DND-41 (cell line): ENCODE measurements at regions not wholly inside any gene's neighbourhood (a gene's known extent, or its start where the extent isn't known, plus 50 kb on each side); places are given as distances from the start of the nearest gene placed in this dataset.

Experiments
- ATAC-seq: fragments of 200-7000 bp; cut with Tn5 transposase; 3 replicates; pipeline ENCODE4 v1.9.1; 2021; ENCODE audit warnings: low read depth; ENCODE audit not compliant: insufficient read depth
- DNase-seq: peaks from one replicate; pipeline ENCODE4 v3.0.0-alpha.2; 2020
- H2AFZ ChIP-seq: 2 replicates; pipeline ENCODE4 v1.6.0; 2012; ENCODE audit warnings: low read depth, low read length
- H3K27ac ChIP-seq: 2 replicates; pipeline ENCODE4 v1.5.1; 2012; ENCODE audit warnings: low read length, inconsistent platforms
- H3K27me3 ChIP-seq: fragments of 200-600 bp; sonication (generic); 2 replicates; pipeline ENCODE4 v1.6.0; 2012; ENCODE audit warnings: low read length, mild to moderate bottlenecking, inconsistent platforms; ENCODE audit not compliant: insufficient read depth, poor library complexity
- H3K36me3 ChIP-seq: 2 replicates; pipeline ENCODE4 v1.5.1; 2012; ENCODE audit warnings: low read length, inconsistent platforms; ENCODE audit not compliant: insufficient read depth
- H3K4me1 ChIP-seq: 2 replicates; pipeline ENCODE4 v1.5.1; 2012; ENCODE audit warnings: mild to moderate bottlenecking, low read length; ENCODE audit not compliant: insufficient read depth
- H3K4me2 ChIP-seq: 2 replicates; pipeline ENCODE4 v1.6.0; 2012; ENCODE audit warnings: mild to moderate bottlenecking, moderate library complexity, low read length, inconsistent platforms; ENCODE audit not compliant: insufficient read depth
- H3K4me3 ChIP-seq, 2 experiments: fragments of 200-600 bp in 1 of 2; shearing (Covaris generic) in 1 of 2; 2 replicates each; pipeline ENCODE4 v1.5.1; 2012 to 2016; ENCODE audit warnings: inconsistent platforms in 2 of 2, low read length in 2 of 2, mild to moderate bottlenecking in 2 of 2, low read depth in 1 of 2, moderate library complexity in 1 of 2
- H3K79me2 ChIP-seq: 2 replicates; pipeline ENCODE4 v1.6.0; 2012; ENCODE audit warnings: low read length, inconsistent platforms; ENCODE audit not compliant: insufficient read depth
- H3K9ac ChIP-seq: 2 replicates; pipeline ENCODE4 v1.6.0; 2012; ENCODE audit warnings: low read depth, mild to moderate bottlenecking, inconsistent platforms, low read length, moderate library complexity
- H3K9me3 ChIP-seq: 2 replicates; pipeline ENCODE4 v1.5.1; 2012; ENCODE audit warnings: low read length, moderate library complexity, mild to moderate bottlenecking, inconsistent platforms; ENCODE audit not compliant: insufficient read depth, severe bottlenecking
- H4K20me1 ChIP-seq: 2 replicates; pipeline ENCODE4 v1.6.0; 2012; ENCODE audit warnings: low read length; ENCODE audit not compliant: insufficient read depth
- CTCF ChIP-seq: IDR thresholded peaks from 2 replicates; pipeline ENCODE4 v1.5.1; 2012; ENCODE audit warnings: borderline replicate concordance, low read length, moderate library complexity, mild to moderate bottlenecking; ENCODE audit not compliant: poor library complexity, severe bottlenecking; ENCODE audit errors: extremely low read depth
- EZH2 ChIP-seq: IDR thresholded peaks from 3 replicates; pipeline ENCODE4 v1.6.1; 2012; ENCODE audit warnings: borderline replicate concordance, low read depth, mild to moderate bottlenecking, moderate library complexity, low read length, inconsistent platforms; ENCODE audit not compliant: severe bottlenecking

DNA sequence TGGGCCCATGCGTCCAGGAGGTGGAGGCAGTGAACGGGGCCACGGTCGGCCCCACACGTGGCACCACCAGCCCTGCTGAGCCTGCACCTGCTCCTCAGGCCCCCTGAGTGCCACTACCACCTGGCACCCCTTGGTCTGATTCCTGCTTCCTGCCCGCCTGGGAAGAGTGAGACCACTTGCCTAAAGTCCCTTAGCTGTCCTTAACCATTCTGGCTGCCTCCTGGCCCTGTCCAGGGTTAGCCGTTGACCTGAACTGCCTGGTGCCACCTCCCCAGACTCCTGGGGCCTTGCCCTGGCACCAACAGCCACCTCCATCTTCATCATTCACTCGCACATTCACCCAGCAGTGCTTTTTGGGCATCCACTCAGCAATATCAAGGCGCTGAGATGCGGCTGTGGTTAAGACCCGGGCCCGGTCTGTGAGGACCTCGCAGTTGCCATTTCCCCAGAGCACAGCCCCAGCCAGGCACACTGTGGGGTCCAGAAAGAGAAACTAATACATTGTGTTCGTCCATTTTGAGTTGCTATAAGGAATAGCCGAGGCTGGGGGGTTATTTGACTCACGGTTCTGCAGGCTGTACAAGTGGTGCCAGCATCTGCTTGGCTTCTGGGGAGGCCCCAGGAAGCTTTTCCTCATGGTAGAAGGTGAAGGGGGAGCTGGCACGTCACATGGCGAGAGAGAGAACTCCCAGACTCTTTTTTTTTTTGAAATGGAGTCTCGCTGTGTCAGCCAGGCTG, 318.4 kb downstream of the SEC14L1 start:
- H3K4me1 ChIP-seq = peaks cover 99% of the 10 kb centered on the region
- no peaks in the 10 kb centered on the region for H3K9me3 ChIP-seq
- H3K27me3 ChIP-seq = no peaks in the 10 kb centered on the region
- peak overlapping the region in 1 of 2 experiments; percentile 35; a peak in 1 of 4 replicates for H3K4me3 ChIP-seq
- H3K79me2 ChIP-seq = peaks cover 100% of the 10 kb centered on the region
- peak overlapping the region; percentile 66 for H3K4me2 ChIP-seq
- peak overlapping the region; percentile 97 for H3K9ac ChIP-seq
- H4K20me1 ChIP-seq = peaks cover 89% of the 10 kb centered on the region
- H3K36me3 ChIP-seq = peaks cover 86% of the 10 kb centered on the region
- no peak overlapping the region for H2AFZ ChIP-seq
- H3K27ac ChIP-seq = peak overlapping the region; percentile 85
- TF ChIP-seq CTCF = no peak
- no peak for TF ChIP-seq EZH2
- peak; percentile 6; the same call in 1 of the 3 replicates for ATAC-seq
- peak; percentile 47 for DNase-seq

DNA sequence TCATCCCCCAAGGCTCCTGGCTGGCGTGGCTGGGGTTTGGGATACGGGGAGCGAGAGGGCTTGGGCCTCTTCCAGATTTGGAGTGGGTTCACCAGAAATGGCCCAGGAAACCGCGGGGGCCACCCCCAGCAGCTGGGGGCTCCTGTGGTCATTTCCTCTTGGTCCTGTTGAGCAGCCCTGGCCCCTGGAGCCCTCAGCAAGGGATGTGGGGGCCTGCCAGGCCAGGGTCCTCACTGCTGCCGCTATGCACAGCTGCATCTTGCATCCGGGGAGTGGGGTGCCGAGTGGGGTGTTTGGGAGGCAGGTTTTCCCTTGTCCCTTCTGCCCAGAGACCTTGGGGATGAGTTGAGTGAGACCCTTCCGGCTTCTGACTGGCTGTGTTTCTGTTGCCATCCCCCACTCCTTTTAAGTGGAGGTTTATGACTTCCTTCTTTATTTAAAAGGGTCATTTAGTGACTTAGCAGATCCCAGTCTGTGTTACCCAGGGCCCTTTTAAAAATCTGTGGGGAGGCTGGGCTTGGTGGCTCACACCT, 319.8 kb downstream of the SEC14L1 start:
- Histone ChIP-seq H3K4me2 (peak overlapping the region; percentile 66), H3K9me3 (no peaks in the 10 kb centered on the region), H3K4me3 (no peak overlapping the region), H3K27me3 (no peaks in the 10 kb centered on the region), H3K79me2 (peaks cover 98% of the 10 kb centered on the region), H3K36me3 (peaks cover 72% of the 10 kb centered on the region), H2AFZ (no peak overlapping the region), H3K27ac (peak overlapping the region; percentile 69), H4K20me1 (peaks cover 84% of the 10 kb centered on the region), H3K9ac (peak overlapping the region; percentile 36), H3K4me1 (peaks cover 99% of the 10 kb centered on the region)
- no peak for TF ChIP-seq EZH2
- no peak for TF ChIP-seq CTCF
- DNase-seq (peak; percentile 37), ATAC-seq (no peak)

DNA sequence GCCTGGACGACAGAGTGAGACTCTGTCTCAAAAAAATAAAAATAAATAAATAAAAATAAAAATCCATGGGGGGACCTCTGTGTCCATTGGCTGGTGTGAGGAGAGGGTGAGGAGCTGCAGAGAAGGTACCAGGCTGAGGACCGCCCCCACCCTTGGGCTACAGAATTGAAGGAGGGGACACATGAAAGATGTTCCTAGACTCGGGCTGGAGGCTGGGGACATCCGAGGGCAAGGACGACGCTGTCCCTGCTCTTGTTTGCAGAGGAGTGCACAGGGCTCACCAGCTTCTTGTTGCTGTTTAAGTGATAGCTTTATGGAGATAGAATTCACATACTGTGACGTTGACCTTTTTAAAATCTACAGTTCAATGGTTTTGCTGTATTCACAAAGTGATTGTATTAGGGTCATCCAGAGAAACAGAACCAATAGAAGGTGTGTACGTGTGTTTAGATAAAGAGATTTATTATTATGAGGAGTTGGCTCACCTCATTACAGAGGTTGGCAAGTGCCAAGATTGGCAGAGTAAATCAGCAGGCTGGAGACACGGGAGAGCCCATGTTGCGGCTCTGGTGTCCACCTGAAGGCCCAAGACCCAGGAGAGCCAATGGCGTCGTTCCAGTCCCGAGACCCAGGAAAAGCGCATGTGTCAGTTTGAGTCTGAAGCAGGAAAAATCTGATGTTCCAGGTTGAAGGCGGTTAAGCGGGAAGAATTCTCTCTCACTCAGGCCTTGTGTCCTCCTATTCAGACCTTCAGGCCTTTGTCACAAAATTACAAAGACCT, 320.7 kb downstream of the SEC14L1 start:
- Histone ChIP-seq H3K9ac (peak overlapping the region; percentile 12; the same call in 1 of the 2 replicates), H3K79me2 (peaks cover 98% of the 10 kb centered on the region), H3K36me3 (peaks cover 71% of the 10 kb centered on the region), H3K9me3 (no peaks in the 10 kb centered on the region), H3K27ac (peak overlapping the region; percentile 63), H3K4me3 (no peak overlapping the region; a peak in 1 of 4 replicates), H3K4me2 (peak overlapping the region; percentile 5), H3K27me3 (no peaks in the 10 kb centered on the region), H3K4me1 (peaks cover 99% of the 10 kb centered on the region), H4K20me1 (peaks cover 84% of the 10 kb centered on the region), H2AFZ (no peak overlapping the region)
- TF ChIP-seq CTCF = no peak
- no peak for TF ChIP-seq EZH2
- no peak for ATAC-seq
- DNase-seq = no peak
